OCI-LY3 (cell line): ENCODE measurements at regions not wholly inside any gene's neighbourhood (a gene's known extent, or its start where the extent isn't known, plus 50 kb on each side); places are given as distances from the start of the nearest gene placed in this dataset.

Experiments used
- H2AFZ ChIP-seq: fragments of 200-600, 300-600 bp; shearing (Covaris generic); 2 replicates; pipeline ENCODE4 v1.6.0; 2014; ENCODE audit warnings: antibody characterized with exemption, low read depth, low read length
- H3K27ac ChIP-seq: fragments of 200-600, 300-600 bp; sonication (generic); 2 replicates; pipeline ENCODE4 v1.5.1; 2014; ENCODE audit warnings: mild to moderate bottlenecking, low read length, moderate library complexity, mixed read lengths
- H3K27me3 ChIP-seq: fragments of 200-600, 300-600 bp; sonication (generic); 2 replicates; pipeline ENCODE4 v1.6.1; 2014; ENCODE audit warnings: low read depth, low read length, mixed read lengths
- H3K36me3 ChIP-seq: fragments of 200-600, 300-600 bp; sonication (generic); replicated peaks from 2 replicates; pipeline ENCODE3; 2014; ENCODE audit warnings: low read depth, low read length, mixed read lengths
- H3K4me1 ChIP-seq: fragments of 300-600, 200-600 bp; sonication (generic); 2 replicates; pipeline ENCODE4 v1.6.1; 2014; ENCODE audit warnings: low read length, mixed read lengths
- H3K4me2 ChIP-seq: fragments of 200-600, 300-600 bp; sonication (generic); 2 replicates; pipeline ENCODE4 v1.6.1; 2014; ENCODE audit warnings: low read length, mixed read lengths
- H3K4me3 ChIP-seq: fragments of 300-600, 200-600 bp; sonication (generic); 2 replicates; pipeline ENCODE4 v1.5.1; 2014; ENCODE audit warnings: antibody characterized with exemption, mild to moderate bottlenecking, low read length, moderate library complexity
- H3K79me2 ChIP-seq: fragments of 300-600, 200-600 bp; shearing (Covaris generic); 2 replicates; pipeline ENCODE4 v1.6.1; 2014; ENCODE audit warnings: mild to moderate bottlenecking, low read length, mixed read lengths
- H3K9ac ChIP-seq: fragments of 300-600, 200-600 bp; shearing (Covaris generic); 2 replicates; pipeline ENCODE4 v1.6.0; 2014; ENCODE audit warnings: mild to moderate bottlenecking, low read length, moderate library complexity
- H3K9me3 ChIP-seq: fragments of 200-600, 300-600 bp; shearing (Covaris generic); 2 replicates; pipeline ENCODE4 v1.6.1; 2014; ENCODE audit warnings: low read length, mixed read lengths; ENCODE audit not compliant: insufficient read depth
- H4K20me1 ChIP-seq: fragments of 200-600, 300-600 bp; sonication (generic); 2 replicates; pipeline ENCODE4 v1.6.1; 2016; ENCODE audit warnings: low read length, mixed read lengths; ENCODE audit not compliant: insufficient read depth
- EZH2phosphoT487 ChIP-seq: fragments of 200-600 bp; shearing (Covaris generic); IDR thresholded peaks from 2 replicates; pipeline ENCODE4 v1.6.1; 2018; ENCODE audit warnings: antibody characterized with exemption, mixed run types, low read depth
- TF ChIP-seq, protein P1 (sequence below): fragments of 200-600, 300-600 bp; sonication (generic); IDR thresholded peaks from 2 replicates; pipeline ENCODE4 v1.5.1; 2014; ENCODE audit warnings: antibody characterized with exemption, low read length, low read depth

- Histone ChIP-seq H3K27me3 (no peaks in the 10 kb centered on the region), H4K20me1 (no peaks in the 10 kb centered on the region), H3K4me2 (no peak overlapping the region), H3K27ac (no peak overlapping the region), H2AFZ (no peak overlapping the region), H3K9me3 (no peaks in the 10 kb centered on the region), H3K9ac (no peak overlapping the region), H3K79me2 (no peaks in the 10 kb centered on the region), H3K4me1 (0 out of 2 replicates have a peak, but pooled peaks cover 6% of the 10 kb centered on the region), H3K4me3 (no peak overlapping the region), H3K36me3 (no peaks in the 10 kb centered on the region)
- TF ChIP-seq, protein P1, sequence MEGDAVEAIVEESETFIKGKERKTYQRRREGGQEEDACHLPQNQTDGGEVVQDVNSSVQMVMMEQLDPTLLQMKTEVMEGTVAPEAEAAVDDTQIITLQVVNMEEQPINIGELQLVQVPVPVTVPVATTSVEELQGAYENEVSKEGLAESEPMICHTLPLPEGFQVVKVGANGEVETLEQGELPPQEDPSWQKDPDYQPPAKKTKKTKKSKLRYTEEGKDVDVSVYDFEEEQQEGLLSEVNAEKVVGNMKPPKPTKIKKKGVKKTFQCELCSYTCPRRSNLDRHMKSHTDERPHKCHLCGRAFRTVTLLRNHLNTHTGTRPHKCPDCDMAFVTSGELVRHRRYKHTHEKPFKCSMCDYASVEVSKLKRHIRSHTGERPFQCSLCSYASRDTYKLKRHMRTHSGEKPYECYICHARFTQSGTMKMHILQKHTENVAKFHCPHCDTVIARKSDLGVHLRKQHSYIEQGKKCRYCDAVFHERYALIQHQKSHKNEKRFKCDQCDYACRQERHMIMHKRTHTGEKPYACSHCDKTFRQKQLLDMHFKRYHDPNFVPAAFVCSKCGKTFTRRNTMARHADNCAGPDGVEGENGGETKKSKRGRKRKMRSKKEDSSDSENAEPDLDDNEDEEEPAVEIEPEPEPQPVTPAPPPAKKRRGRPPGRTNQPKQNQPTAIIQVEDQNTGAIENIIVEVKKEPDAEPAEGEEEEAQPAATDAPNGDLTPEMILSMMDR, result no peak
- TF ChIP-seq EZH2phosphoT487, result no peak
Observed at GRCh38 chr16:54459509-54460262, 173.1 kb upstream of the IRX3 start.

DNA sequence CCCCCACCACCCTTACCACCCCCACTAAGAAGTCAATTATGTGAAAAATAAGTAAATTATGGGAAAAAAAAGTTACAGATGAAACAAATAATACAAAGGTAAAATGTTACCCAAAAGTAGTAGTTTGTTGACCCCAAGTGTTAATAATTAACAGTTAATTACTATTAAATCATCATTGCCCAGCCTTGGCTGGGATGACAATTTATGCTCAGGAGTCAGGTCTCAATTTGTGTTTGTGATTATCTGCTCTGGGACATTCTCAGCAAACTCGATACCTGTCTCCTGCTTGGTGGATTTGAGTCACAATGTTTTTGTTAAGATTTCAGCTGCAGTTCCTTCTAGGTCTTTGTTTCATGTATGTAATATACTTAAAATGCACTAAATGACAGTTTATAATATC, 172.3 kb upstream of the IRX3 start:
- Histone ChIP-seq H3K79me2 (no peaks in the 10 kb centered on the region), H3K9ac (no peak overlapping the region), H2AFZ (no peak overlapping the region), H3K4me3 (no peak overlapping the region), H3K27me3 (no peaks in the 10 kb centered on the region), H3K36me3 (no peaks in the 10 kb centered on the region), H3K9me3 (no peaks in the 10 kb centered on the region), H3K4me1 (0 out of 2 replicates have a peak, but pooled peaks cover 6% of the 10 kb centered on the region), H3K27ac (no peak overlapping the region), H3K4me2 (no peak overlapping the region), H4K20me1 (no peaks in the 10 kb centered on the region)
- no peak for TF ChIP-seq EZH2phosphoT487
- TF ChIP-seq, protein P1, result no peak

- Histone ChIP-seq H4K20me1 (no peaks in the 10 kb centered on the region), H3K4me2 (no peak overlapping the region), H3K4me3 (no peak overlapping the region), H3K36me3 (no peaks in the 10 kb centered on the region), H2AFZ (no peak overlapping the region), H3K9me3 (no peaks in the 10 kb centered on the region), H3K79me2 (no peaks in the 10 kb centered on the region), H3K27ac (no peak overlapping the region), H3K27me3 (no peaks in the 10 kb centered on the region), H3K9ac (no peak overlapping the region), H3K4me1 (0 out of 2 replicates have a peak, but pooled peaks cover 6% of the 10 kb centered on the region)
- TF ChIP-seq, protein P1, result no peak
- no peak for TF ChIP-seq EZH2phosphoT487
Observed at GRCh38 chr16:54456291-54456690, 169.7 kb upstream of the IRX3 start.

GRCh38 chr16:54455030-54455725, 168.6 kb upstream of the IRX3 start:
- H3K4me3 ChIP-seq, result no peak overlapping the region
- no peaks in the 10 kb centered on the region for H3K9me3 ChIP-seq
- H3K27ac ChIP-seq, result no peak overlapping the region
- no peak overlapping the region for H3K9ac ChIP-seq
- TF ChIP-seq, protein P1, result no peak
- TF ChIP-seq EZH2phosphoT487, result no peak
- H3K36me3 ChIP-seq, result no peaks in the 10 kb centered on the region
- H4K20me1 ChIP-seq, result no peaks in the 10 kb centered on the region
- no peaks in the 10 kb centered on the region for H3K27me3 ChIP-seq
- H3K4me1 ChIP-seq, result 0 out of 2 replicates have a peak, but pooled peaks cover 6% of the 10 kb centered on the region
- H3K4me2 ChIP-seq, result no peak overlapping the region
- no peak overlapping the region for H2AFZ ChIP-seq
- no peaks in the 10 kb centered on the region for H3K79me2 ChIP-seq
